Breast epithelium (tissue), 4 donors: ENCODE measurements at regions not wholly inside any gene's neighbourhood (a gene's known extent, or its start where the extent isn't known, plus 50 kb on each side); places are given as distances from the start of the nearest gene placed in this dataset.

ENCODE experiments used
- DNase-seq, 2 donors: peaks; one replicate each; pipeline ENCODE4 v3.0.0-alpha.2; 2019; ENCODE audit warnings: low spot score in 2 of 2
- H3K27ac ChIP-seq, 2 donors: fragments of 200-600 bp; sonication (generic) in 1 of 2; one replicate each; pipeline ENCODE4 v1.5.1; 2016 to 2019; ENCODE audit warnings: mild to moderate bottlenecking in 1 of 2
- H3K27me3 ChIP-seq, 2 donors: fragments of 200-600 bp; sonication (generic) in 1 of 2; one replicate each; pipeline versions ENCODE4 v1.5.1 to v1.6.0; 2017 to 2019; ENCODE audit warnings: control low read depth in 1 of 2, mild to moderate bottlenecking in 1 of 2
- H3K36me3 ChIP-seq: fragments of 200-600 bp; one replicate; pipeline ENCODE4 v1.5.1; 2019
- H3K4me1 ChIP-seq, 2 donors: fragments of 200-600 bp; sonication (generic); one replicate each; pipeline ENCODE4 v1.5.1; 2016 to 2019; ENCODE audit warnings: control low read depth in 1 of 2
- H3K4me3 ChIP-seq, 3 donors: fragments of 200-600 bp; sonication (generic); 1 replicate in 2 of 3; 2 replicates in 1 of 3; pipeline ENCODE4 v1.5.1; 2016 to 2019; ENCODE audit warnings: mild to moderate bottlenecking in 3 of 3, moderate library complexity in 2 of 3
- H3K9me3 ChIP-seq, 2 donors: fragments of 200-600 bp; sonication (generic) in 1 of 2; one replicate each; pipeline ENCODE4 v1.5.1; 2016 to 2019; ENCODE audit warnings: control low read depth in 1 of 2
- POLR2A ChIP-seq: fragments of 450-650 bp; IDR thresholded peaks from one replicate; pipeline ENCODE4 v1.6.1; 2016; ENCODE audit warnings: antibody characterized with exemption, mild to moderate bottlenecking, moderate library complexity
- POLR2AphosphoS5 ChIP-seq, 3 donors: sonication (generic); formaldehyde crosslinking; IDR thresholded peaks; one replicate each; pipeline ENCODE4 v1.6.1; 2017; ENCODE audit warnings: antibody characterized with exemption in 3 of 3
- intact Hi-C: fragments of 100-400 bp; cut with DNase I; formaldehyde crosslinking; loops from one replicate; pipeline ENCODE4 v1.15.1; 2023; ENCODE audit warnings: low total_unique reads
- TF ChIP-seq, protein P1 (sequence below), 3 donors: fragments of 450-650 bp; IDR thresholded peaks; one replicate each; pipeline ENCODE4 v1.5.1; 2016 to 2017; ENCODE audit warnings: antibody characterized with exemption in 3 of 3, mild to moderate bottlenecking in 3 of 3, moderate library complexity in 3 of 3

- DNase-seq: no peak
- no peaks in the 10 kb centered on the region for H3K27me3 ChIP-seq
- H3K4me1 ChIP-seq: peaks cover 0 to 4% of the 10 kb centered on the region in 2 donors
- intact Hi-C loops: no loop called here
- no peaks in the 10 kb centered on the region for H3K36me3 ChIP-seq
- TF ChIP-seq, protein P1, sequence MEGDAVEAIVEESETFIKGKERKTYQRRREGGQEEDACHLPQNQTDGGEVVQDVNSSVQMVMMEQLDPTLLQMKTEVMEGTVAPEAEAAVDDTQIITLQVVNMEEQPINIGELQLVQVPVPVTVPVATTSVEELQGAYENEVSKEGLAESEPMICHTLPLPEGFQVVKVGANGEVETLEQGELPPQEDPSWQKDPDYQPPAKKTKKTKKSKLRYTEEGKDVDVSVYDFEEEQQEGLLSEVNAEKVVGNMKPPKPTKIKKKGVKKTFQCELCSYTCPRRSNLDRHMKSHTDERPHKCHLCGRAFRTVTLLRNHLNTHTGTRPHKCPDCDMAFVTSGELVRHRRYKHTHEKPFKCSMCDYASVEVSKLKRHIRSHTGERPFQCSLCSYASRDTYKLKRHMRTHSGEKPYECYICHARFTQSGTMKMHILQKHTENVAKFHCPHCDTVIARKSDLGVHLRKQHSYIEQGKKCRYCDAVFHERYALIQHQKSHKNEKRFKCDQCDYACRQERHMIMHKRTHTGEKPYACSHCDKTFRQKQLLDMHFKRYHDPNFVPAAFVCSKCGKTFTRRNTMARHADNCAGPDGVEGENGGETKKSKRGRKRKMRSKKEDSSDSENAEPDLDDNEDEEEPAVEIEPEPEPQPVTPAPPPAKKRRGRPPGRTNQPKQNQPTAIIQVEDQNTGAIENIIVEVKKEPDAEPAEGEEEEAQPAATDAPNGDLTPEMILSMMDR (IDR thresholded peaks at IDR 0.05): no peak
- no peak for TF ChIP-seq POLR2A
- no peak for TF ChIP-seq POLR2AphosphoS5 (IDR thresholded peaks at IDR 0.05)
- peak overlapping the region in 1 of 3 donors; percentile 2 for H3K4me3 ChIP-seq
- H3K27ac ChIP-seq: no peak overlapping the region
- no peaks in the 10 kb centered on the region for H3K9me3 ChIP-seq
These were observed 117.9 kb upstream of the SGK1 start for GRCh38 chr6:134435814-134436280.

DNA sequence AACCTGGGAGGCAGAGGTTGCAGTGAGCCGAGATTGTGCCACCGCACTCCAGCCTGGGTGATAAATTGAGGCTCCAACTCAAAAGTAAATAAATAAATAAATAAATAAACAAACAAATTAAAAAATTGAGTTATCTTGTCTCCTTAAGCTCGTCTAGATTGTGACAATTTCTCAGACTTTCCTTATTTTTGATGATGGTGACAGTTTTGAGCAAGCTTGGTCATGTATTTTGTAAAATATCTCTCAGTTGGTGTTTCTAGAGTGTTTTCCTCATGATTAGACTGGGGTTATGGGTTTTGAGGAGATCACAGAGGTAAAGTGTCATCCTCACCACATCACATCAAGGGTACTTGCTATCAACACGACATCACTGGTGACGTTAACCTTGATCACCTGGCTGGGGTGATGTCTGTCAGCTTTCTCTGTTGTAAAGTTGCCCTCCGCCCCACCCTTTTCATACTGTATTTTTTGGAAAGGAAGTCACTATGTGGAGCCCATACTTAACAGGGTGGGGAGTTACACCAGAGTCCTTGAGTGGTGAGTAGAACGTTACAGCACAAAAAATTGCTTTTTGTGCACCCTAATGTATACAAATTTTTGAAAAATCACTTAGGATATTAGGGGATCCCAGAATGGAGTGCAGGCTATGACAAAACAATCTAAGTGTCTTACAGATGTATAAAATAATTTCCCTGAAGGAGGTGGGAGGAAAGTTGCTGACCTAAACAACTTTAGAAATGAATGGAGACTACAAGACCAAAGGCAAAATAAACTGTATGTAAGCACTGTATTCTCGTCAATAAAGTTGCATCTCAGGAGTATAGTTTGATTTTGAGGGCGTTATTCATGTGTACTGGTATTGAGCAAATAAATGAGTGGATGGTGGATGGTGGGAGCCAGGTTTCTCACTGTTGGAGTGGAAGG, 116.4 kb upstream of the SGK1 start:
- Histone ChIP-seq H3K27ac (no peak overlapping the region), H3K4me1 (peaks cover 0 to 4% of the 10 kb centered on the region in 2 donors), H3K36me3 (no peaks in the 10 kb centered on the region), H3K27me3 (no peaks in the 10 kb centered on the region), H3K4me3 (no peak overlapping the region), H3K9me3 (no peaks in the 10 kb centered on the region)
- no peak for DNase-seq
- intact Hi-C loops: no loop called here
- TF ChIP-seq POLR2AphosphoS5 (IDR thresholded peaks at IDR 0.05) (no peak), POLR2A (no peak)
- TF ChIP-seq, protein P1 (IDR thresholded peaks at IDR 0.05): no peak

- no peaks in the 10 kb centered on the region for H3K9me3 ChIP-seq
- H3K4me1 ChIP-seq: peaks cover 0 to 4% of the 10 kb centered on the region in 2 donors
- H3K27me3 ChIP-seq: no peaks in the 10 kb centered on the region
- no peaks in the 10 kb centered on the region for H3K36me3 ChIP-seq
- DNase-seq: no peak
- H3K27ac ChIP-seq: no peak overlapping the region
- H3K4me3 ChIP-seq: no peak overlapping the region
- intact Hi-C loops: no loop called here
- TF ChIP-seq POLR2AphosphoS5 (IDR thresholded peaks at IDR 0.05) (no peak), POLR2A (no peak)
- TF ChIP-seq, protein P1 (IDR thresholded peaks at IDR 0.05): no peak
These were observed 114.1 kb upstream of the SGK1 start for GRCh38 chr6:134432036-134432435.

- no peaks in the 10 kb centered on the region for H3K36me3 ChIP-seq
- H3K27ac ChIP-seq: no peak overlapping the region
- peaks cover 0 to 4% of the 10 kb centered on the region in 2 donors for H3K4me1 ChIP-seq
- DNase-seq: no peak
- intact Hi-C loops: no loop called here
- H3K9me3 ChIP-seq: no peaks in the 10 kb centered on the region
- no peaks in the 10 kb centered on the region for H3K27me3 ChIP-seq
- H3K4me3 ChIP-seq: no peak overlapping the region
- no peak for TF ChIP-seq POLR2AphosphoS5 (IDR thresholded peaks at IDR 0.05)
These were observed 113.5 kb upstream of the SGK1 start for GRCh38 chr6:134431421-134431859.

- TF ChIP-seq POLR2AphosphoS5 (IDR thresholded peaks at IDR 0.05) (no peak), POLR2A (no peak)
- TF ChIP-seq, protein P1 (IDR thresholded peaks at IDR 0.05): no peak
- H3K4me1 ChIP-seq: no peaks in the 10 kb centered on the region
- H3K27me3 ChIP-seq: no peaks in the 10 kb centered on the region
- H3K4me3 ChIP-seq: no peak overlapping the region
- no peaks in the 10 kb centered on the region for H3K9me3 ChIP-seq
- no peak for DNase-seq
- no peak overlapping the region for H3K27ac ChIP-seq
- intact Hi-C loops: no loop called here
- no peaks in the 10 kb centered on the region for H3K36me3 ChIP-seq
These were observed 112.0 kb upstream of the SGK1 start for GRCh38 chr6:134429861-134430380.
